ENCODE measurements at regions not wholly inside any gene's neighbourhood (a gene's known extent, or its start where the extent isn't known, plus 50 kb on each side); places are given as distances from the start of the nearest gene placed in this dataset.

DNA sequence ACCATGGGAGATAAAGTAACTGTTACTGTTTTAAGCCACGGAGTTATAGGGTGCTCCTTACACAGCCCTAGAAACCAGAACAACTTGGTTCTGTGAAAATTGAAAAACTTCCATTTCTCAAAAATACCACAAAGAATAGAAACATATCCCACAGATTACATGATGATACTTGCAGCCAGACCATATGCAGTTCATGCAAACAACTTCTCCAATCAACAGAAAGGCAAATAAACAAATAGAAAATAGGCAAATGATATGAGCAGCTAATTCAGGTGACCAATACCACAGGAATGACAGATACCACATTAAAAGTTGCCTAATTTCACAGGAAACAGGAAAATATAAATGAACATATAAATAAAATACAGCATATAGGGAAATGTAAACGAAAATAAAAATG is 297.5 kb downstream of the HTR7 start:
- TF ChIP-seq, protein P1, sequence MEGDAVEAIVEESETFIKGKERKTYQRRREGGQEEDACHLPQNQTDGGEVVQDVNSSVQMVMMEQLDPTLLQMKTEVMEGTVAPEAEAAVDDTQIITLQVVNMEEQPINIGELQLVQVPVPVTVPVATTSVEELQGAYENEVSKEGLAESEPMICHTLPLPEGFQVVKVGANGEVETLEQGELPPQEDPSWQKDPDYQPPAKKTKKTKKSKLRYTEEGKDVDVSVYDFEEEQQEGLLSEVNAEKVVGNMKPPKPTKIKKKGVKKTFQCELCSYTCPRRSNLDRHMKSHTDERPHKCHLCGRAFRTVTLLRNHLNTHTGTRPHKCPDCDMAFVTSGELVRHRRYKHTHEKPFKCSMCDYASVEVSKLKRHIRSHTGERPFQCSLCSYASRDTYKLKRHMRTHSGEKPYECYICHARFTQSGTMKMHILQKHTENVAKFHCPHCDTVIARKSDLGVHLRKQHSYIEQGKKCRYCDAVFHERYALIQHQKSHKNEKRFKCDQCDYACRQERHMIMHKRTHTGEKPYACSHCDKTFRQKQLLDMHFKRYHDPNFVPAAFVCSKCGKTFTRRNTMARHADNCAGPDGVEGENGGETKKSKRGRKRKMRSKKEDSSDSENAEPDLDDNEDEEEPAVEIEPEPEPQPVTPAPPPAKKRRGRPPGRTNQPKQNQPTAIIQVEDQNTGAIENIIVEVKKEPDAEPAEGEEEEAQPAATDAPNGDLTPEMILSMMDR (IDR thresholded peaks at IDR 0.05): no peak
- no peak for TF ChIP-seq POLR2A (IDR thresholded peaks at IDR 0.05)

Data from body of pancreas (tissue), 4 donors.